ENCODE measurements at regions not wholly inside any gene's neighbourhood (a gene's known extent, or its start where the extent isn't known, plus 50 kb on each side); places are given as distances from the start of the nearest gene placed in this dataset.

- peak in 1 of 2 donors; percentile 57 for DNase-seq
Observed at GRCh38 chr7:142319970-142320369, 62.1 kb upstream of the PRSS58 start.

GRCh38 chr7:142314281-142314680, 56.4 kb upstream of the PRSS58 start:
- DNase-seq = no peak

DNA sequence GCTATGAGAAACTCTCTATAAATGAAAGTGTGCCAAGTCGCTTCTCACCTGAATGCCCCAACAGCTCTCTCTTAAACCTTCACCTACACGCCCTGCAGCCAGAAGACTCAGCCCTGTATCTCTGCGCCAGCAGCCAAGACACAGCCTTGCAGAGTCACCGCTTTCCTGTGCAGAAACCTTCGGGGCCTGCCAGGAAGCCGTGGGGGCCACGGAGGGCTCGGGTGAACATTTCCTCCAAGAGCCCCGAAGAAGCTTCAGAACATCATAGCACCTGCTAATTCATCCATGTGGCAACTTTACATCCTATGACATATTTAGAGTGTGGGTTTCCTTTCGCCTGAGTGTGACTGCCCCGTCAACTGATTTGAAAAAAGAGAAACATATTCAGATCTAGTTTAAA, 55.7 kb upstream of the PRSS58 start:
- peak in 1 of 2 donors; percentile 28 for DNase-seq

DNA sequence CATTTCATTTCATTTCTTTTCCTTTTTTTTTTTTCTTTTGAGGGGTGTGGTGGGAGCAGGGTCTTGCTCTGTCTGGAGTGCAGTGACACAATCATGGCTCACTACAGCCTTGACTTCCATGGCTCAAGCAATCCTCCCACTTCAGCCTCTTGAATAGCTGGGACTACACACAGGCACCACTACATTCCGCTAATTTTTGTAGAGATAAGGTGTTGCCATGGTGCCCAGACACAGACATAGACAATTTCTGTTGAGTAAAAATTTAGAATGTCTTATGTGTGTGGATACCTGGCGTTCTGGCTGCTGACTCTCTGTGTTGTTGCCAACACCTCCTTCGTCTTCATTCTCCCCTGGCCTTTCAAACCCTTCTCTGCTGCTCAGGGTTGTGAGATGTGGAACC, 54.0 kb upstream of the PRSS58 start:
- DNase-seq = no peak

DNA sequence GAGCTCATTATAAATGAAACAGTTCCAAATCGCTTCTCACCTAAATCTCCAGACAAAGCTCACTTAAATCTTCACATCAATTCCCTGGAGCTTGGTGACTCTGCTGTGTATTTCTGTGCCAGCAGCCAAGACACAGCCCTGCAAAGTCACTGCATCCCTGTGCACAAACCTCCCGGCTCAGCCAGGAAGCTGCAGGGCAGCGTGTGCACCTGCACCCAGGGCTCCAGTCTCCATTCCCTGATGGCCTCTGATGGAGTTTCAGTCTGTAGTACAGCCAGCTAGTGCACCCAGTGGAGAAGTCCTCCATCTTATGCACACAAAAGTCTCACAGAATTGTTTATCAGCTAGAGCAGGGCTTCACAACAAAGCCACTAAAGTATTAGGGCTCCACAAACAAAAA, 51.1 kb upstream of the PRSS58 start:
- no peak for DNase-seq

- no peak for DNase-seq
Observed at GRCh38 chr7:142308326-142308725, 50.5 kb upstream of the PRSS58 start.

All from CD4-positive, alpha-beta T cell treated with Interferon alpha-2 for 1 hour (primary cell).